ENCODE measurements at regions not wholly inside any gene's neighbourhood (a gene's known extent, or its start where the extent isn't known, plus 50 kb on each side); places are given as distances from the start of the nearest gene placed in this dataset.
"Not testable (repeated sequence)": the region's sequence is repeated elsewhere in the genome, so short reads cannot be mapped to it uniquely, and the experiment has no call there.

DNA sequence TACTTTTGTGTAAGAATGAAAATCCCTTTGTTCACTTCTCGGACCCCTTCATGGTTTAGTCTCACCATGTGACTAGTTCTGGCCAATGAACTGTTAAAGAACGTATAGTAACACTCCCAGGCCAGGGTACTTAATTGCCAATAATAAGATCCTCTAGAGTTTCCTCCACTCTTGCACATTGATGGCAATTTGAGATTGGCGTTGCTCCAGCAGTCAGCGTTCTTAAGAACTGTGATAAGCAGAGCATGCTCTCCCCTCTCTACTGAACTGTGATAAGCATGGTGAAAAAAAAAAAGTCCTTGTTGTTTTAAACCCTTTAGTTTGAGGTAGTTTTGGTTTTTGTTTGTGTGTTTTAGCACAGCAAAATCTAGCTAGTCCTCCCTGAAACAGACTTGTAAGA lies 854.5 kb downstream of the SLC6A15 start:
- no peak for DNase-seq

DNA sequence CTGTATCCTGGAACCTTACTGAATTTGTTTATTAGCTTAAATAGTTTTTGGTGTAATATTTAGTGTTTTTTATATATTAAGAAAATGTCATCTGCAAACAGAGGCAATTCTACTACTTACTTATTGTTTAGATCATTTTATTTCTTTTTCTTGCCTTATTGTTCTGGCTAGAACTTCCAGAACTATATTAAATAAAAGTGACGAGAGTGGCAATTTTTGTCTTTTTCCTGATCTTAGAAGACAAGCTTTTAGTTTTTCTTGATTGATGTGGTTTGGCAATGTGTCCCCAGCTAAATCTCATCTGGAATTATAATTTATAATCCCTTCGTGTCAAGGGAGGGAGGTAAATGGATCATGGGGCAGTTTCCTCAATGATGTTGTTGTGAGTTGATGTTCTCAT lies 857.8 kb downstream of the SLC6A15 start:
- DNase-seq = no peak

DNA sequence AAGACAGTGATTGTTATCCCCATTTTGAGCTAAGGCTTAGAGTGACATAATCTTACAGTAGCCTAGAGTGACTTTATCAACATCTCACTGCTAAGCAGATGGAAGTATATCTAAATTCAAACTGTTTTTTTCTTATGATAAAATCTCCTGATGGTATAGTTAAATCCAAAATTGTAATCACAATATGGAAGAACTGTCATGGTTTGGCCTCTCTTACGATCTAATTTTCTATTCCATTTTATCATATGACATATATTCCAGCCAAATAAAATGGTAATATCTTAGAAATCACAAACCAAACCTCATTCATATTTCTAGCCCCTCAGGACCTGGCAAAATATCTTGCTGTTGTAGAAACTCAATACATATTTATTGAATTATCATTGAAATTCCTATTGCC lies 864.7 kb downstream of the SLC6A15 start:
- no peak for DNase-seq

GRCh38 chr12:84046859-84047258 lies 865.7 kb downstream of the SLC6A15 start:
- DNase-seq = no peak

GRCh38 chr12:84043355-84043754 lies 869.2 kb downstream of the SLC6A15 start:
- DNase-seq = no peak

- DNase-seq = no peak
These were observed 874.4 kb downstream of the SLC6A15 start for GRCh38 chr12:84038242-84038641.

GRCh38 chr12:84036912-84037311 lies 875.7 kb downstream of the SLC6A15 start:
- no peak for DNase-seq

- DNase-seq = no peak
These were observed 876.8 kb downstream of the SLC6A15 start for GRCh38 chr12:84035766-84036165.

DNA sequence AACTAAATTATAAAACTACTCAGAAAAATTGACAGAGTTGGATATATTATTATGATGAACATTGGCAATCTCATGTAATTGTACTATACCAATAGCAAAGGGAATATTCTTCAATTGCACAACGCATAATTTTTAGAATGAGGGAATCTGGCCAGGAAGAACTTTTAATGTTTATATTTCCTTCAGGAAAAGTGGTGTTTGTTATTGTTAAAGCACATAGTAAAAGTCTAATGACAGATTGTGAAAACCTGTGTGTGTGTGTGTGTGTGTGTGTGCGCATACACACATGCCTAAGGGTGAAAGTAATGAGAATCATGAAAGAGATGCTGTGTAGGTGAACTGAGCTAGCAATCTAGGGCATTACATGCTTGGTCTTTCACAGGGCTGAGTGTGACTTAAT lies 877.7 kb downstream of the SLC6A15 start:
- no peak for DNase-seq

DNA sequence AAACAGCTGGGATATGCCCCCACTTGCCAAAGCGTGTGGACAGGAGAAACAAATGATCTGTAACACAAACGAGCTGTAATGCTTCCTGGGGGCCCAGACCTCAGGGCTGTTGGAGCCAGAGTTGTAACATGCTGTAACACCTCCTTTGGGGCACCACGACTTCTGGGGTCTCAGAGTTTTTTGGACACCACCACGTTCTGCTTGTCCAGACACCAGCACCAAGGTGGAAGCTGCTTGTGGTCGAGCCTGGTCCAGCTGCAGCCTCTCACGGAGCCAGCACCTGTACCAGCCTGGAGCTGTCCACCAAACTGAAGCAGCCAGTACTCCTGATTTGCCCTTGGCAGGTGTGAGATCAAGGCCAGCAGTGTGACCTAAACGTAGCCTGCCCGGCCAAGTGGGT lies 879.4 kb downstream of the SLC6A15 start:
- no peak for DNase-seq

GRCh38 chr12:84018556-84019179 lies 893.9 kb downstream of the SLC6A15 start:
- not testable (repeated sequence) for DNase-seq

GRCh38 chr12:84016956-84017355 lies 895.6 kb downstream of the SLC6A15 start:
- no peak for DNase-seq

DNA sequence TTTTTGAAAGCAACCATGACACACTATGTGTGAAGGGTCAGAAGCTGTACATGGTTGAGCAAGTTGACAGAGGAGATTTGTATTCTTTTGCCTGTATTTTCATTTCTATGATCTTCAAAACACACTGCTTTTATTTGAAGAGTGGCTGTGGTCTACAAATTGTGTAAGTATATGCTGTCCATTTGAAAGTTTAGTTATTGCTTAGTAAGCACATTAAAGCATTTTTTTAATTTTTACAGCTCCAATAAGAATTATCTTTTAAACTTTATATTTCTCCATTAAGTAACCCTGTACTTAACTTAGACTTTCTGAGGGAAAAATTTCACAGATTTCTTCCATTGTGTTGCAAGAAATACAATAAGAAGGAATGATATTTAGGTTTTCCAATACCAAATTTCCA lies 915.2 kb downstream of the SLC6A15 start:
- DNase-seq = no peak

- DNase-seq = no peak
These were observed 915.9 kb downstream of the SLC6A15 start for GRCh38 chr12:83996671-83997070.

DNA sequence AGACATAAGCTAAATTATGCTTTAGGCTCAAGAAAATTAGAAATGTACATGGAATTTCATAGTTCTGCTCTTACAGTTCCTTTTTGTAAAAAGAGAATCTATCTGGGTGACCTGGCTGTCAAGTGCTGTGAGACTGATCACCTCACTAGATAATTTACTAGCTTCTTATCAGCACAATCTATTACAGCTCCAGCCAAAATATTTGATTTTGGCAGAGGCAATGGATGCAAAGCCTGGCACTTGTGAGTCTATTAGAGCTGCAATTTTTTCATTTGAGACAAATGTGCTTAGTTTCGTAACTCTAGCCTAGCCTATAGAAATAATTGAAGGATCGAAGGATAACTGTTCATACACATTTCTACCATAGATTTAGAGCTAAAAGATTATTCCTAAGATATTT lies 927.5 kb downstream of the SLC6A15 start:
- no peak for DNase-seq

DNA sequence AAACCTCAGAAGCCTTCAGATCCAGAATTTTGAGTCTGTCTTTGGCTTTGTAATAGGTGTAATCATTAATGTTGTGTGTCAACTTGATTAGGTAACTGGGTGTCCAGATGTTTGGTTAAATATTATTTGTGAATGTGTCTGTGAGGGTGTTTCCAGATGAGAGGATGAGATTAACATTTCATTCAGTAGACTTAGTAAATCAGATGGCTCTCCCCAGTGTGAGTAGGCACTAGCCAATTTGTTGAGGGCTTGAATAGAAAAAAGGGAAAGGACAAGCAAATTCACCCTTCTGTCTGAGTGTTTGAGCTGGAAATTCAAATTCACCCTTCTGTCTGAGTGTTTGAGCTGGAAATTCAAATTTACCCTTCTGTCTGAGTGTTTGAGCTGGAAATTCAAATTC lies 932.2 kb downstream of the SLC6A15 start:
- DNase-seq = no peak

- no peak for DNase-seq
These were observed 932.8 kb downstream of the SLC6A15 start for GRCh38 chr12:83979785-83980184.

- no peak for DNase-seq
These were observed 940.8 kb downstream of the SLC6A15 start for GRCh38 chr12:83971781-83972180.

DNA sequence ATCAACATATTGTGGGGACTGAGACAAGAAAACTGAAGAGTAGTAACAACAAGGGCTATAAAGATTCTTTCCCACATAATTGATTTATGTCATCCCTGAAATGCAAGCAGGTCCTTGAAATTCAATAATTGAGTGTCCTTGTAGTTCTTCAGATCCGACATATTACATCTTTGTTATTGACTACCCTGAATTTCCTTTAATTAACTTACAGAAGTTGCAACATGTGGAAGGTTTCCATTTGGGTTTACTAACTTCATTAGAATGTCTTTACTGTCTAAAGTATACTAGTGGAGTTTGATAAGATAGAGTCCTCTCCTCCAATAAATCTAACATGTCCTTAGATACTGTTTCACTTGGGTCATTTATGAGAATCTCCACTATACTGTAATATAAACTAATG lies 951.8 kb downstream of the SLC6A15 start:
- DNase-seq = no peak

- DNase-seq = no peak
These were observed 953.6 kb downstream of the SLC6A15 start for GRCh38 chr12:83958997-83959396.

- DNase-seq = no peak
These were observed 957.5 kb downstream of the SLC6A15 start for GRCh38 chr12:83954956-83955601.

DNA sequence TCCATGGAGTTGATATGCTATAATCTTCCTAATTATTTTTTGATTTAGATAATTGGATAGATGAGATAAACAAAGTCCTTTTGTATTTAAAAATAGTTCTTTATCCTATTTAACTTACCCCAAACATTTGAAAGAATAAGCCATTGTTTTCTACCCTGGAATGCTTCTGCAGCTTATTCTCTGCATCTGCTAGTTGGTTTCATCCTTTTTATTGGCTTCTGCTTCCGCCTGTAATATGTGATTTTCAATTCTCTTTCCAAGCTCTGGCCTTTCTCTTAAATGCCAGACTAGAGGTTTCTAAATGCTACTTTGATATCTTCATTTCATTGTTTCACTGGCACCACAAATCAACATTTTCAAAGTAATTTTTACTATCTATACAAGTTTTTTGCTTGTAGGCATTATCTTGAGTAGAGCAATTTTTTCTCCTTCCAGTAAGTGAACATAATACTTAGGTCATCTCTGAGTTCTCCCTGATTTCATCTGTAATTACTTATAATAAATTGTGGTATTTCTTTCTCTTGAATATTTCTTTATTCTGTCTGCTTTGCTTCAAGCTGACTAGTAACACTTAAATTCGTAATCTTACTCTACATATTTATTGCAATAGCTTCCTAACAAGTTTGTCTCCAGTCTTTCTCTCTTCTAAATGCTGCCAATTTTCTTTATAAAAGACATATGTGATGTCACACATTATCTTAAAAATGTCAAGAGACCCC lies 958.4 kb downstream of the SLC6A15 start:
- no peak for DNase-seq

DNA sequence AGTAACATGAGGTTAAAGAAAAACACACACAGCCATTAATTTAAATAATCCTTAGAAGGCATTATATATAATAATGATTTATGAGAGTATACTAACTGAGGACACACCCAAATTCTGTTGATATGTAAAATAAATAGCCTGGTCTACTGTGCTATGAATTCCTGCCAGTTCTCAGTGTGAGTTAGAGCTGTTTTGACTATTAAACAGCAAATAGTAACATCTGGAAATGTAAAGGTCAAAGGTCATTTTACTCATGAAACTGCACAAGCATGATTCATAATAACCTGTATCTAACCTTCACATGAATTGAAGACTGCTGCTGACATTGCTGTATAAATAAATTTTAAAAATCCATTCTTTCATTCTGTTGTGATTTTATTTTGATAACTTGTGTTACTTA lies 966.7 kb downstream of the SLC6A15 start:
- DNase-seq = peak; percentile 8
